Hepatocyte (in vitro differentiated cells): ENCODE measurements at regions not wholly inside any gene's neighbourhood (a gene's known extent, or its start where the extent isn't known, plus 50 kb on each side); places are given as distances from the start of the nearest gene placed in this dataset.

Source experiments
- EZH2 ChIP-seq: fragments of 200-600 bp; sonication (generic); IDR thresholded peaks from 2 replicates; pipeline ENCODE4 v1.6.1; 2016; ENCODE audit warnings: antibody characterized with exemption, mild to moderate bottlenecking, borderline replicate concordance
- TF ChIP-seq, protein P1 (sequence below): fragments of 200-600 bp; sonication (generic); IDR thresholded peaks from 2 replicates; pipeline ENCODE4 v1.5.1; 2016; ENCODE audit warnings: antibody characterized with exemption, mild to moderate bottlenecking; ENCODE audit not compliant: poor library complexity

DNA sequence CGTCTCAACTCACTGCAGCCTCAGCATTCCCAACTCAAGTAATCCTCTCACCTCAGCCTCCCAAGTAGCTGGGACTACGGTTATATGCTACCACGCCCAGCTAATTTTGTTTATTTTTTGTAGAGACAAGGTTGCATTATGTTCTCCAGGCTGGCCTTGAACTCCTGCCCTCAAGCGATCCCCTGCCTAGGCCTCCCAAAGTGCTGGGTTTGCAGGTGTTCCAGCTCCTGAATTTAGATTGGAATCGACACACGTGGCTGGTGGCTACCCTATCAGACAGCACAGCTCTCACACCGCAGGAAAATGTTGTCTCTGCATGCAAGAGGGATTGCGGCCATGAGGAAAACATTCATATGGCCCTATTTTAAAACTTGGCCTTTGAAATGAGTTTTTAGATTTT is 76.7 kb upstream of the GALNT2 start:
- TF ChIP-seq, protein P1, sequence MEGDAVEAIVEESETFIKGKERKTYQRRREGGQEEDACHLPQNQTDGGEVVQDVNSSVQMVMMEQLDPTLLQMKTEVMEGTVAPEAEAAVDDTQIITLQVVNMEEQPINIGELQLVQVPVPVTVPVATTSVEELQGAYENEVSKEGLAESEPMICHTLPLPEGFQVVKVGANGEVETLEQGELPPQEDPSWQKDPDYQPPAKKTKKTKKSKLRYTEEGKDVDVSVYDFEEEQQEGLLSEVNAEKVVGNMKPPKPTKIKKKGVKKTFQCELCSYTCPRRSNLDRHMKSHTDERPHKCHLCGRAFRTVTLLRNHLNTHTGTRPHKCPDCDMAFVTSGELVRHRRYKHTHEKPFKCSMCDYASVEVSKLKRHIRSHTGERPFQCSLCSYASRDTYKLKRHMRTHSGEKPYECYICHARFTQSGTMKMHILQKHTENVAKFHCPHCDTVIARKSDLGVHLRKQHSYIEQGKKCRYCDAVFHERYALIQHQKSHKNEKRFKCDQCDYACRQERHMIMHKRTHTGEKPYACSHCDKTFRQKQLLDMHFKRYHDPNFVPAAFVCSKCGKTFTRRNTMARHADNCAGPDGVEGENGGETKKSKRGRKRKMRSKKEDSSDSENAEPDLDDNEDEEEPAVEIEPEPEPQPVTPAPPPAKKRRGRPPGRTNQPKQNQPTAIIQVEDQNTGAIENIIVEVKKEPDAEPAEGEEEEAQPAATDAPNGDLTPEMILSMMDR: no peak
- no peak for TF ChIP-seq EZH2
